Esophagus muscularis mucosa (tissue), 4 donors: ENCODE measurements at regions not wholly inside any gene's neighbourhood (a gene's known extent, or its start where the extent isn't known, plus 50 kb on each side); places are given as distances from the start of the nearest gene placed in this dataset.
A peak's percentile ranks its signal among the peaks of the same experiment; 100 is the strongest.

Experiments used
- DNase-seq: peaks from one replicate; pipeline ENCODE4 v3.0.0-alpha.2; 2017; ENCODE audit errors: extremely low spot score
- H3K27ac ChIP-seq, 4 donors: fragments of 200-600 bp; sonication (generic); replicated peaks in 1 of 4; 1 replicate in 3 of 4; 2 replicates in 1 of 4; pipeline ENCODE4 v1.5.1; 2016 to 2019; ENCODE audit warnings: mild to moderate bottlenecking in 1 of 4
- H3K27me3 ChIP-seq, 4 donors: fragments of 200-600 bp; sonication (generic); one replicate each; pipeline versions ENCODE4 v1.5.1 to v1.6.0; 2016 to 2019
- H3K36me3 ChIP-seq, 4 donors: fragments of 200-600 bp; sonication (generic); one replicate each; pipeline ENCODE4 v1.5.1; 2016 to 2019
- H3K4me1 ChIP-seq, 4 donors: fragments of 200-600 bp; sonication (generic); one replicate each; pipeline ENCODE4 v1.5.1; 2016 to 2019
- H3K4me3 ChIP-seq, 4 donors: fragments of 200-600 bp; sonication (generic); 1 replicate in 2 of 4; 2 replicates in 2 of 4; pipeline ENCODE4 v1.5.1; 2016 to 2019; ENCODE audit warnings: mild to moderate bottlenecking in 4 of 4, moderate library complexity in 1 of 4
- H3K9me3 ChIP-seq, 4 donors: fragments of 200-600 bp; sonication (generic); 1 replicate in 3 of 4; 2 replicates in 1 of 4; pipeline ENCODE4 v1.5.1; 2016 to 2019
- CTCF ChIP-seq, 3 experiments: fragments of 200-600 bp in 2 of 3; fragments of 450-650 bp in 1 of 3; sonication (generic) in 2 of 3; IDR thresholded peaks; one replicate each; pipeline ENCODE4 v1.5.1; 2017 to 2019; ENCODE audit warnings: antibody characterized with exemption in 3 of 3, mild to moderate bottlenecking in 2 of 3, moderate library complexity in 1 of 3
- EP300 ChIP-seq: sonication (generic); formaldehyde crosslinking; IDR thresholded peaks from one replicate; pipeline ENCODE4 v1.6.1; 2017; ENCODE audit warnings: antibody characterized with exemption
- POLR2A ChIP-seq: fragments of 450-650 bp; IDR thresholded peaks from one replicate; pipeline ENCODE4 v1.6.1; 2017; ENCODE audit warnings: antibody characterized with exemption, moderate library complexity, mild to moderate bottlenecking, low read depth
- POLR2AphosphoS5 ChIP-seq, 2 donors: sonication (generic); formaldehyde crosslinking; IDR thresholded peaks; one replicate each; pipeline ENCODE4 v1.6.1; 2017; ENCODE audit warnings: antibody characterized with exemption in 2 of 2
- WGBS: methylation state at CpG from one replicate; pipeline ENCODE4 v1.1.5; 2018; 5-methylcytosine and 5-hydroxymethylcytosine counted together
- intact Hi-C: fragments of 100-400 bp; cut with DNase I; formaldehyde crosslinking; loops from one replicate; pipeline ENCODE4 v1.15.1; 2023

- Histone ChIP-seq H3K36me3 (no peaks in the 10 kb centered on the region), H3K27ac (no peak overlapping the region), H3K4me1 (peaks cover 0 to 24% (median 15%) of the 10 kb centered on the region in 4 donors), H3K4me3 (no peak overlapping the region), H3K9me3 (no peaks in the 10 kb centered on the region), H3K27me3 (no peaks in the 10 kb centered on the region)
- WGBS = 82% methylated on average over 7 of the region's 7 CpGs
- intact Hi-C loops = no loop called here
- TF ChIP-seq POLR2A (no peak), CTCF (IDR thresholded peaks at IDR 0.05) (no peak), EP300 (no peak), POLR2AphosphoS5 (IDR thresholded peaks at IDR 0.05) (no peak)
- no peak for DNase-seq
Observed at GRCh38 chr11:121795174-121795573, 320.8 kb downstream of the BLID start.

- H3K9me3 ChIP-seq = no peaks in the 10 kb centered on the region
- no peak for TF ChIP-seq POLR2AphosphoS5 (IDR thresholded peaks at IDR 0.05)
- TF ChIP-seq EP300 = no peak
- no peak for TF ChIP-seq CTCF (IDR thresholded peaks at IDR 0.05)
- no peak for TF ChIP-seq POLR2A
- H3K27me3 ChIP-seq = no peaks in the 10 kb centered on the region
- H3K4me3 ChIP-seq = no peak overlapping the region
- H3K27ac ChIP-seq = no peak overlapping the region
- intact Hi-C loops = no loop called here
- no peaks in the 10 kb centered on the region for H3K36me3 ChIP-seq
- H3K4me1 ChIP-seq = peaks cover 0 to 21% (median 13%) of the 10 kb centered on the region in 4 donors
- peak; percentile 57 for DNase-seq
- WGBS = 94% methylated on average over 22 of the region's 22 CpGs
Observed at GRCh38 chr11:121794671-121795141, 321.3 kb downstream of the BLID start.

GRCh38 chr11:121793916-121794315 is 322.1 kb downstream of the BLID start:
- 64% methylated on average over 6 of the region's 6 CpGs for WGBS
- intact Hi-C loops = no loop called here
- Histone ChIP-seq H3K36me3 (no peaks in the 10 kb centered on the region), H3K4me3 (no peak overlapping the region), H3K4me1 (peaks cover 0 to 21% (median 13%) of the 10 kb centered on the region in 4 donors), H3K27ac (peak overlapping the region in 1 of 4 donors; percentile 15), H3K27me3 (no peaks in the 10 kb centered on the region), H3K9me3 (no peaks in the 10 kb centered on the region)
- peak; percentile 34 for DNase-seq
- TF ChIP-seq POLR2A (no peak), POLR2AphosphoS5 (IDR thresholded peaks at IDR 0.05) (no peak), EP300 (no peak), CTCF (IDR thresholded peaks at IDR 0.05) (no peak)

- 15% methylated on average over 4 of the region's 4 CpGs for WGBS
- Histone ChIP-seq H3K27ac (peak overlapping the region in 1 of 4 donors; percentile 15), H3K27me3 (no peaks in the 10 kb centered on the region), H3K4me3 (no peak overlapping the region), H3K9me3 (no peaks in the 10 kb centered on the region), H3K4me1 (peaks cover 0 to 21% (median 13%) of the 10 kb centered on the region in 4 donors), H3K36me3 (no peaks in the 10 kb centered on the region)
- peak; percentile 31 for DNase-seq
- intact Hi-C loops = no loop called here
- TF ChIP-seq POLR2A = no peak
- no peak for TF ChIP-seq POLR2AphosphoS5 (IDR thresholded peaks at IDR 0.05)
- TF ChIP-seq CTCF (IDR thresholded peaks at IDR 0.05) = no peak
- no peak for TF ChIP-seq EP300
Observed at GRCh38 chr11:121793291-121793690, 322.7 kb downstream of the BLID start.

GRCh38 chr11:121792185-121792584 is 323.8 kb downstream of the BLID start:
- no peak overlapping the region for H3K4me3 ChIP-seq
- H3K27ac ChIP-seq = no peak overlapping the region
- no peak for TF ChIP-seq POLR2A
- peaks cover 0 to 21% (median 13%) of the 10 kb centered on the region in 4 donors for H3K4me1 ChIP-seq
- H3K9me3 ChIP-seq = no peaks in the 10 kb centered on the region
- no peaks in the 10 kb centered on the region for H3K27me3 ChIP-seq
- no peaks in the 10 kb centered on the region for H3K36me3 ChIP-seq
- peak; percentile 64 for DNase-seq
- WGBS = 92% methylated on average over 3 of the region's 3 CpGs
- intact Hi-C loops = no loop called here
